Upper lobe of left lung (tissue), 4 donors: ENCODE measurements at regions not wholly inside any gene's neighbourhood (a gene's known extent, or its start where the extent isn't known, plus 50 kb on each side); places are given as distances from the start of the nearest gene placed in this dataset.

Experiments
- POLR2A ChIP-seq, 4 donors: fragments of 450-650 bp; IDR thresholded peaks; one replicate each; pipeline ENCODE4 v1.5.1; 2016 to 2017; ENCODE audit warnings: antibody characterized with exemption in 4 of 4, mild to moderate bottlenecking in 2 of 4
- TF ChIP-seq, protein P1 (sequence below), 6 experiments: fragments of 450-650 bp in 4 of 6; fragments of 200-600 bp in 2 of 6; sonication (generic) in 2 of 6; IDR thresholded peaks; one replicate each; pipeline ENCODE4 v1.5.1; 2016 to 2019; ENCODE audit warnings: antibody characterized with exemption in 6 of 6

DNA sequence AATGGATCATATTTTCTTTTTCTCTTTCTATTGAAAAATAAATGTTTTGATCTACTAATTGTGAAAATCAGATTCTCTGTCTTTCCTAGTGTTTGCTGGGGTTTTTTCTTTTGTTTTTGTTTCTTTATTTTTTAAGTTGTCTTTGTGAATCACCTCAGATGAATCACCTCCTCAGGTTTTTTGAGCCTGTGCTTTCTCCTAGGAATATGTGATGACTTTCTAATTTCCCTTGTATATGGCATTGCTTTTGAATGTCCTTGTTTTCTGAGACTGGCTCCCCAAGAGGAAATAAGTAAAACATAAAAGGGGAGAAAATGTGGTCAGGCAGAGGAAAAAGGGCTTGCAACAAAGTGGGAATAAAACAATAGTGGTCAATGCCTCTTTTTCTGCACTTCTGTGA lies 750.0 kb downstream of the ZPLD1 start:
- TF ChIP-seq, protein P1, sequence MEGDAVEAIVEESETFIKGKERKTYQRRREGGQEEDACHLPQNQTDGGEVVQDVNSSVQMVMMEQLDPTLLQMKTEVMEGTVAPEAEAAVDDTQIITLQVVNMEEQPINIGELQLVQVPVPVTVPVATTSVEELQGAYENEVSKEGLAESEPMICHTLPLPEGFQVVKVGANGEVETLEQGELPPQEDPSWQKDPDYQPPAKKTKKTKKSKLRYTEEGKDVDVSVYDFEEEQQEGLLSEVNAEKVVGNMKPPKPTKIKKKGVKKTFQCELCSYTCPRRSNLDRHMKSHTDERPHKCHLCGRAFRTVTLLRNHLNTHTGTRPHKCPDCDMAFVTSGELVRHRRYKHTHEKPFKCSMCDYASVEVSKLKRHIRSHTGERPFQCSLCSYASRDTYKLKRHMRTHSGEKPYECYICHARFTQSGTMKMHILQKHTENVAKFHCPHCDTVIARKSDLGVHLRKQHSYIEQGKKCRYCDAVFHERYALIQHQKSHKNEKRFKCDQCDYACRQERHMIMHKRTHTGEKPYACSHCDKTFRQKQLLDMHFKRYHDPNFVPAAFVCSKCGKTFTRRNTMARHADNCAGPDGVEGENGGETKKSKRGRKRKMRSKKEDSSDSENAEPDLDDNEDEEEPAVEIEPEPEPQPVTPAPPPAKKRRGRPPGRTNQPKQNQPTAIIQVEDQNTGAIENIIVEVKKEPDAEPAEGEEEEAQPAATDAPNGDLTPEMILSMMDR (IDR thresholded peaks at IDR 0.05) = no peak
- no peak for TF ChIP-seq POLR2A (IDR thresholded peaks at IDR 0.05)
